Upper lobe of left lung (tissue), 4 donors: ENCODE measurements at regions not wholly inside any gene's neighbourhood (a gene's known extent, or its start where the extent isn't known, plus 50 kb on each side); places are given as distances from the start of the nearest gene placed in this dataset.

ENCODE experiments used
- EP300 ChIP-seq, 4 donors: sonication (generic); formaldehyde crosslinking; IDR thresholded peaks; one replicate each; pipeline ENCODE4 v1.5.1; 2017; ENCODE audit warnings: antibody characterized with exemption in 4 of 4, control low read depth in 2 of 4
- POLR2A ChIP-seq, 4 donors: fragments of 450-650 bp; IDR thresholded peaks; one replicate each; pipeline ENCODE4 v1.5.1; 2016 to 2017; ENCODE audit warnings: antibody characterized with exemption in 4 of 4, mild to moderate bottlenecking in 2 of 4
- POLR2AphosphoS5 ChIP-seq, 2 donors: sonication (generic); formaldehyde crosslinking; IDR thresholded peaks; one replicate each; pipeline ENCODE4 v1.5.1; 2017; ENCODE audit warnings: antibody characterized with exemption in 2 of 2
- TF ChIP-seq, protein P1 (sequence below), 6 experiments: fragments of 450-650 bp in 4 of 6; fragments of 200-600 bp in 2 of 6; sonication (generic) in 2 of 6; IDR thresholded peaks; one replicate each; pipeline ENCODE4 v1.5.1; 2016 to 2019; ENCODE audit warnings: antibody characterized with exemption in 6 of 6

DNA sequence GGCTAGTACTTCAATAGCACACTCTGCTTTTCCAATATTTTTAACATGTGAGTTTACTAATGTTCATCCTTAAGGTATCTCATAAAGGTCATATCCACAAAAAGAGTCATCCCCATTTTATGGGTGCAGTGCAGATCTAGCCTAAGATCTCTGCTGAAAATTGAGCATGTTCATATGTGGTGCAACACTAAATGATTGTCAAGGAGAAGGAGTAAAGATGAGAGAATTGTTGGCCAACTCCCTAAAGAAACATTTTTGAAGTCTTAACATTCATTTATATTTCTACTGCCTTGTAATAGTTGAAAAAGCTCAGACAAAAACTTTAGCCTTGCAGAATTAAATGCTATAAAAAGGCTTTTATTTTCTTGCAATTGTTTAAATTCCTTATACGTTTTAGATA lies 1159.6 kb downstream of the TBL1XR1 start:
- TF ChIP-seq, protein P1, sequence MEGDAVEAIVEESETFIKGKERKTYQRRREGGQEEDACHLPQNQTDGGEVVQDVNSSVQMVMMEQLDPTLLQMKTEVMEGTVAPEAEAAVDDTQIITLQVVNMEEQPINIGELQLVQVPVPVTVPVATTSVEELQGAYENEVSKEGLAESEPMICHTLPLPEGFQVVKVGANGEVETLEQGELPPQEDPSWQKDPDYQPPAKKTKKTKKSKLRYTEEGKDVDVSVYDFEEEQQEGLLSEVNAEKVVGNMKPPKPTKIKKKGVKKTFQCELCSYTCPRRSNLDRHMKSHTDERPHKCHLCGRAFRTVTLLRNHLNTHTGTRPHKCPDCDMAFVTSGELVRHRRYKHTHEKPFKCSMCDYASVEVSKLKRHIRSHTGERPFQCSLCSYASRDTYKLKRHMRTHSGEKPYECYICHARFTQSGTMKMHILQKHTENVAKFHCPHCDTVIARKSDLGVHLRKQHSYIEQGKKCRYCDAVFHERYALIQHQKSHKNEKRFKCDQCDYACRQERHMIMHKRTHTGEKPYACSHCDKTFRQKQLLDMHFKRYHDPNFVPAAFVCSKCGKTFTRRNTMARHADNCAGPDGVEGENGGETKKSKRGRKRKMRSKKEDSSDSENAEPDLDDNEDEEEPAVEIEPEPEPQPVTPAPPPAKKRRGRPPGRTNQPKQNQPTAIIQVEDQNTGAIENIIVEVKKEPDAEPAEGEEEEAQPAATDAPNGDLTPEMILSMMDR (IDR thresholded peaks at IDR 0.05), result no peak
- TF ChIP-seq POLR2A (IDR thresholded peaks at IDR 0.05) (no peak), EP300 (IDR thresholded peaks at IDR 0.05) (no peak), POLR2AphosphoS5 (IDR thresholded peaks at IDR 0.05) (no peak)
